Stimulated activated CD4-positive, alpha-beta T cell treated with anti-CD3 and anti-CD28 coated beads, Interleukin-15, amount 100 ng/mL, for 48 hours (primary cell): ENCODE measurements at regions not wholly inside any gene's neighbourhood (a gene's known extent, or its start where the extent isn't known, plus 50 kb on each side); places are given as distances from the start of the nearest gene placed in this dataset.
"Not testable (repeated sequence)": the region's sequence is repeated elsewhere in the genome, so short reads cannot be mapped to it uniquely, and the experiment has no call there.

Experiments used
- DNase-seq, 2 donors: peaks; one replicate each; pipeline ENCODE4 v3.0.0-alpha.2; 2020; ENCODE audit warnings: low read depth in 2 of 2

- DNase-seq = no peak
These were observed 97.8 kb upstream of the KLF6 start for GRCh38 chr10:3882855-3883254.

DNA sequence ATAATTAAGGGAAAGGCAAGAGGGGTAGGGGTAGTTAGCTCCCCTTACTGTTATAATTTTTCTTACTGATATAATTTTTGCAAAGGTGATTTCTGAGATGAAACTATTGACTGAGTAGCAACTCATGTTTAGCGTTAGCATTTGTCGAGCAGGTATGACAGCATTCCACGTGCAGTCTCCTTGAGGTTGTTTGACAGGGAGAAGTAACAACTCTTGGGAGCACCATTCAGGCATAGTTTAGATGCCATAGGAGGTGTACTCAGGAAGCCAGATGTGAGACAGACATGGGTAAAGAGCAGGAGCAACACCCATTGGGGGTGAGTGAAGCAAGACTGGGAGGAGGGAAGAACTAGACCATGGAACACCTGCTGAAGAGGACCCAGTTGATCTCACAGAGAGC, 96.6 kb upstream of the KLF6 start:
- no peak for DNase-seq

- DNase-seq = no peak
These were observed 94.1 kb upstream of the KLF6 start for GRCh38 chr10:3879073-3879472.

GRCh38 chr10:3877211-3878000, 92.4 kb upstream of the KLF6 start:
- DNase-seq = no peak

GRCh38 chr10:3876350-3876962, 91.4 kb upstream of the KLF6 start:
- no peak for DNase-seq

- DNase-seq = no peak
These were observed 90.8 kb upstream of the KLF6 start for GRCh38 chr10:3875842-3876235.

DNA sequence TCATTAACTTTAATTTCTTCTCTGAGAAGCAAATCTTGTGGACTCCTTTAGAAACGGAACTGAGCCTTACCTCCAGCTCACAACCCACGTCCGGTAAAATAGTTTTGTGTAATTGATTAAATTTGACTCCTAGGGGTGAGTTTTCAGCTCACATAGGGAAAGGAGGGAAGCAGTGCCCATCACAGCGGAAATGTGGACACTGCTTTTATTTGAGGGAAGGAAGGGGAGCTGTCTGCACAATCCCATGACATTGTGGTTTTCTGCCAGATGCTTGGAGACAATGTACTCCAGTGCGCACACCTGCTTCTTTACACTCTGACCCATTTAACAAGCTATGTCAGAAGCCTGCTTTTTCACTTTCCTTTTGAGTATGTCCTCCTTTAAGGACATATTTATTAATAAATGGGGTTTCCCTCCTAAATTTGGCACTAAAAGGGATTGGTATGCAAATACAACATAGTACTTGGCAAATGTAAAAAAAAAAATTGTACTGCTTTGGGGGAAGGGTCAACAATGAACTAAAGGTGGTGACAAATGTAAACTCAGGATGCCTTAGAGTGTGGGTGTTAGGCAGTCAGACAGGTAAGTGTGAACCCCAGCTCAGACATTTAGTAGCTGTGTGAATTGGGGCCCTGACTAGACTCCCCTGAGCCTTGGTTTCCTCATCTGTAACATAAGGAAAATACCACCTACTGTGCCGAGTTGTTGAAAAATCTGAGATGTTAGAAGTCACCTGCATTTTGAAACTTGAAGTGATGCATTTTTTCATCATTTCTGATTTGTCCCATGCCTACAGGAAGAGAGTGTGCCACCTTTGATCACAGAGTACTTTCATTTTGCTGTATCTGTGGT, 90.2 kb upstream of the KLF6 start:
- no peak for DNase-seq

DNA sequence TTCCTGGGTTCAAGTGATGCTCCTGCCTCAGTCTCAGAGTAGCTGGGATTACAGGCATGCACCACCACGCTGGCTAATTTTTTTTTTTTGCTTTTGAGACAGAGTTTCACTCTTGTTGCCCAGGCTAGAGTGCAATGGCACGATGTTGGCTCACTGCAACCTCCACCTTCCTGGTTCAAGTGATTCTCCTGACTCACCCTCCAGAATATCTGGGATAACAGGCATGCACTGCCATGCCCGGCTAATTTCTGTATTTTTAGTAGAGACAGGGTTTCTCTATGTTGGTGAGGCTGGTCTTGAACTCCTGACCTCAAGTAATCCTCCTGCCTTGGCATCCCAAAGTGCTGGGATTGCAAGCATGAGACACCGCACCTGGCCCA, 89.6 kb upstream of the KLF6 start:
- DNase-seq = not testable (repeated sequence)

GRCh38 chr10:3873728-3874461, 88.9 kb upstream of the KLF6 start:
- no peak for DNase-seq

- DNase-seq = no peak
These were observed 87.8 kb upstream of the KLF6 start for GRCh38 chr10:3872712-3873329.

DNA sequence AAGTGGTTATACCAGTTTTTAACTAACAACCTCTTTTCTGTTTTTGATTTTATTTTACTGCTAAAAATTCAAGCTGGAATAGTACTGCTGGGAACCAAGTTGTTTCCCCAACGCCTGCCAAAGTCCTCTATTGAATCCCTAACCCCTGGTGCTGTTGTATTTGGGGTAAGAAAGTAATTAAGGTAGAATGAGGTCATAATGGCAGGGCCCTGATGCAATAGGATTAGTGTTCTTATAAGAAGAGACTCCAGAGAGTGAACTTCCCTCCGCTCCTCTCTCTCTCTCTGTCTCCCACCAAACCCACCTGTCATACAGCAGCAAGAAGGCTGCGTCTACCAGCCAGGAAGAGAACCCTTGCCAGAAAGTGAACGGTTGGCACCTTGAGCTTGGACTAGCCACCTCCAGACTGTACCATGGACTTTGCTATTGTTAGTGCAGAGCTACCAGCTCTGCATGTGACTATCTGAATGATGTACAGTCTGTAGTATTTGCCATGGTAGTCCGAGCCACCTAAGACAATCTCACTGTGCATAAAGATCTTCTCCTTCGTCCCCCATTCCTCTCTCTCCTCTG, 86.5 kb upstream of the KLF6 start:
- no peak for DNase-seq

DNA sequence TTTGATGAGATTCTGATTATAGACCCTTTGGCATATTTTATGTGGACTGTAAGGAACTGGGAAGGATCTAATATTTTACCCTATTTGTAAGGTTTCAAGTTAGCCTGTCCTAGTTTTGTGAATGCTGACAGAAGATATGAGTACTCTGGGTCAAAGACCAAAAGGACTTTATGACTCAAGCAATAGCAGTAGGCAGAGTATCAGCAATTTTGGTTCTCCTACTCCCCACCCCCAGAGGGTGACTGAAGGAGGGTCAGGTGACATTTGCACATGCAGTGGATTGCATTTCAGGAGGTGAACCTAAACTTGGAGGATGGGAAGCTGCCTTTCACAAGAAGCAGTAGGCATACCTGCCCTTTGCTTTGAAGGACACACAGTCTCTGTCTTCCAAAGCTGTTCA, 84.0 kb upstream of the KLF6 start:
- no peak for DNase-seq

DNA sequence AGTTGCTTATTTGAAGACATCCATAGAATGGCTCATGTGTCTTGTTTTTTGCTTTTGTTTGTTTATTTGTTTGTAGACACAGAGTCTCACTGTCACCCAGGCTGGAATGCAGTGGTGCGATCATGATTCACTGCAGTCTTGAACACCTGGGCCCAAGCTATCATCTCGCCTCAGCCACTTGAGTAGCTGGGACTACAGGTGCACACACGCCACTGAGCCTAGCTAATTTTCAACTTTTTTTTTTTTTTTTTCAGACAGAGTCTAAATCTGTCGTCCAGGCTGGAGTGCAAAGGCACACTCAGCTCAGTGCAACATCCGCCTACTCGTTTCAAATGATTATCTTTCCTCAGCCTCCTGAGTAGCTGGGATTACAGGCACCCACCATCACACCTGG, 83.3 kb upstream of the KLF6 start:
- DNase-seq = no peak

DNA sequence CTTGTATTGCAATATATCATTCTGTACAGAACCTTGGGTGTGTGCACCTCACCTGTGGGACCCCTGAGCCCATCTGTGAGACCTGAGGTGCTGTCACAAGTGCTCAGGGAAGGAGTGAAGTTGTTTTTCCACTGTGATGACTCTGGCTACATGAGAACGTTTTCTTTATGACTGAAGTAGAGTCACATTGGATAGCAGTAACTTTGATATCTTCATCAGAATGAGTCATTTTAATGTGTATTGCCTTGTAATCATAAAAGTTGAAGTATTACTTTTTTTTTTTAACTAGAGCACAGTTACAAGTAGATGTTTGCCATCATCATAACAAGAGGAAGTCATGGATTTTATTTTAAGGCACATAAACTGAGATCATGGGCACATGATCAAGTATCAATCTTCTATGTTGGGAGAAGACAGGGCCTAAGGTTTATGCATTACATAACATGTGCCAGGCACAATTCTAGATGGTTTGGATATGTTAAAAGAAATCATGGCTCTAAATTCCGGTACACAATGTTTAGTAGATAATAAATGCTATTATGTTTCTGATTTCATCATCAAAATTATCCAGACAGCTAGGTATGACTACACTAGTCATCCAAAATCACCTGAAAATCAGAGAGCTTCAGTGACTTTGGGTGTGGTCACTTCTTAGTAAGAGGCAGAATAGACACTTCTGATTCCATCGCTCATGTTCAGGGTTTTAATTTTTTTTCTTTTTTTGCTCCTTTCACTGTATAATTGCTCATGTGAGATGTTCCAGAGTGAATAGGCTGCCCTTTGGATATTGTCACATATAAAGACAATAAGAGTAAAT, 82.7 kb upstream of the KLF6 start:
- no peak for DNase-seq

- peak in 1 of 2 donors; percentile 15 for DNase-seq
These were observed 81.3 kb upstream of the KLF6 start for GRCh38 chr10:3866332-3866731.

DNA sequence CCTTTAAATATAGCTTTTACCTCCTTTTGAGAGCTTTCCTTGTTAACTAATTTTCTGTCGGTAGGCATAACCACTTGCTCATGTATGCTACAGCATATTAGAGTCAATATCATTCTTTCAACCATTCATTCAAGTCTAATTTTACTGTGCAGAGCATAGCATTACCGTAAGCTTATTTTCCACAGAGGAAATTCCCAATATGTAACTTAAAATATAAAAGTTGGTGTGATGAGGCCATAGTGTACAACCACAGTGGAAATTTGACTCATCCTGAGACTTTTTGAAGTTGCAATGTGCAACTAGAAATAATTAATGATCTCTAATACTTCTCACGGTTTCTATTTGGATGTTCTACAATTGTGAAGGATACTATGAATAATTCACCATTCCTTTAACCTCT, 80.6 kb upstream of the KLF6 start:
- no peak for DNase-seq

DNA sequence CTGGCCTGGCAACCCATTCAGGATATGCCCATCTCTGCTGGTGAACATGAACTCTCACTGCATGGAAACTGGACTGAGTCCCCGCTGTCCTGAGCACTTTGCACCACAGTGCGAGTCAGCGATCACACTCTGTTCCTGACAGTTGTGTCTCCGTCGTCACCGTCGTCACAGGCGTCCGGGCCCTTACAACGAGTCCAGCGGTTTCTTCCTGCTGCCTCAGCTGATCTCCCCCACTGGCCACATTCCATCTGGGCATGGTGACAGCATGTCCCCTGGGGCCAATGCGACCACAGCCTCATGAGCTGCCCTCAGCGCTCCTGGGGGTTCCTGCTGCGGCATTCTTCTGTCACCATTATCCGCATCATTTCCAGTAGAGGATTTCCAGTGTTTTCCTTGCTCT, 76.8 kb upstream of the KLF6 start:
- DNase-seq = no peak

- DNase-seq = no peak
These were observed 73.2 kb upstream of the KLF6 start for GRCh38 chr10:3858051-3858845.

- DNase-seq = no peak
These were observed 72.3 kb upstream of the KLF6 start for GRCh38 chr10:3857318-3857717.

DNA sequence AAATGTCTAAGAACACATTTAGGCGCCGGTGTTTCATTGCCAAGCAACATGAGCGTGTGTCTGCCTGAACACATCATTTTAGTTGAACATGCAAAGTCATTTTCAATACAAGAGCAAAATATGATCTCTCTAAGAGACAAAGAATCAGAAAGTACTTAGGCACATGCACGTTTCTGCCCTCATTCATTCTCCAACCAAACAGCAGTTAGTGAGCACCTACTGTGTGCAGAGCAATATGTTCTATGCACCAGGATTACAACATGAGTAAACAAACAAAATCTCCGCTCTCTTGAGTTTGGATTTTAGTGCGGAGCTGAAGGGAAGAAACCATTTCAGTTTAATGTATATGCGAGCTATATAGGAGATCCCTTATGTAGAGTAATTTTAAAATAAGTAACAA, 71.6 kb upstream of the KLF6 start:
- no peak for DNase-seq
